ENCODE measurements at regions not wholly inside any gene's neighbourhood (a gene's known extent, or its start where the extent isn't known, plus 50 kb on each side); places are given as distances from the start of the nearest gene placed in this dataset.

- ChIA-PET CTCF (no interaction called here), POLR2A (no interaction called here)
- Histone ChIP-seq H3K4me1 (ENCODE audit: control insufficient read depth, extremely low read depth, insufficient read depth, low read length) (no peaks in the 10 kb centered on the region), H3K27ac (ENCODE audit: insufficient read depth, low read depth, low read length) (no peak overlapping the region), H3K79me2 (ENCODE audit: control insufficient read depth, insufficient read depth, low read length) (no peaks in the 10 kb centered on the region), H3K4me3 (replicated peaks in 1 of 3; ENCODE audit: insufficient read depth in 1 of 3, low read depth in 1 of 3, low read length in 3 of 3) (no peak overlapping the region), H2AFZ (ENCODE audit: low read depth, low read length) (no peak overlapping the region), H3K4me2 (ENCODE audit: insufficient read depth, low read length) (no peak overlapping the region), H3K27me3 (ENCODE audit: control insufficient read depth in 2 of 2, insufficient read depth in 2 of 2, low read length in 2 of 2) (no peaks in the 10 kb centered on the region), H3K36me3 (ENCODE audit: control insufficient read depth in 2 of 2, extremely low read depth in 1 of 2, insufficient read depth in 2 of 2, low read length in 2 of 2) (no peaks in the 10 kb centered on the region), H4K20me1 (replicated peaks; ENCODE audit: control insufficient read depth, extremely low read depth, insufficient read depth, low read length) (no peaks in the 10 kb centered on the region), H3K9ac (replicated peaks; ENCODE audit: extremely low read depth, insufficient read depth, low read length) (no peak overlapping the region), H3K9me3 (replicated peaks; ENCODE audit: control insufficient read depth, insufficient read depth, low read length) (no peaks in the 10 kb centered on the region), H3K9me1 (replicated peaks; ENCODE audit: control insufficient read depth, extremely low read depth, insufficient read depth, low read length) (no peaks in the 10 kb centered on the region)
- dilution Hi-C loops (cut with MboI; ENCODE audit: extremely low pct_ligation_motif_present, low sequenced_read_pairs) (no loop called here), intact Hi-C loops (cut with micrococcal nuclease) (no loop called here)
- no peak for FAIRE-seq
- BruUV-seq (replicated peaks) = no TSS peak
- DNase-seq (ENCODE audit: low read depth, low spot score) = no peak
- no peak for TF ChIP-seq CTCF (IDR thresholded peaks at IDR 0.05; ENCODE audit: extremely low read depth in 1 of 2, insufficient read depth in 1 of 2, low read depth in 1 of 2, low read length in 2 of 2)
- TF ChIP-seq POLR2AphosphoS5 (IDR thresholded peaks at IDR 0.05; ENCODE audit: insufficient read depth, low read depth, low read length) = no peak
- TF ChIP-seq EZH2 (IDR thresholded peaks at IDR 0.05; ENCODE audit: borderline replicate concordance, low read depth, low read length, severe bottlenecking) = no peak
- TF ChIP-seq MYC (IDR thresholded peaks at IDR 0.05; ENCODE audit: low read depth, low read length) = no peak
- TF ChIP-seq GATA2 (IDR thresholded peaks at IDR 0.05; ENCODE audit: insufficient read depth, insufficient read length, low read depth, low read length) = no peak
- TF ChIP-seq JUN (IDR thresholded peaks at IDR 0.05; ENCODE audit: borderline replicate concordance, insufficient read depth, insufficient read length, low read depth) = no peak
- TF ChIP-seq FOS (IDR thresholded peaks at IDR 0.05; ENCODE audit: borderline replicate concordance, insufficient read depth, low read length) = no peak
- no peak for TF ChIP-seq MAX (IDR thresholded peaks at IDR 0.05; ENCODE audit: insufficient read depth, insufficient read length)
- TF ChIP-seq POLR2A (IDR thresholded peaks at IDR 0.05; ENCODE audit: low read depth, low read length) = no peak
Measured at GRCh38 chr16:9248162-9248561, 156.7 kb downstream of the HAPSTR1 start.
